Vagina (tissue), 2 donors: ENCODE measurements at regions not wholly inside any gene's neighbourhood (a gene's known extent, or its start where the extent isn't known, plus 50 kb on each side); places are given as distances from the start of the nearest gene placed in this dataset.

ENCODE experiments used
- DNase-seq, 2 donors: peaks; one replicate each; pipeline ENCODE4 v3.0.0-alpha.2; 2017; ENCODE audit errors: extremely low spot score in 2 of 2
- H3K27ac ChIP-seq: fragments of 200-600 bp; sonication (generic); one replicate; pipeline ENCODE4 v1.5.1; 2019
- H3K27me3 ChIP-seq: fragments of 200-600 bp; sonication (generic); one replicate; pipeline ENCODE4 v1.5.1; 2019
- H3K36me3 ChIP-seq, 2 donors: fragments of 200-600 bp; sonication (generic); one replicate each; pipeline ENCODE4 v1.5.1; 2017 to 2019
- H3K4me1 ChIP-seq: fragments of 200-600 bp; sonication (generic); one replicate; pipeline ENCODE4 v1.5.1; 2019
- H3K4me3 ChIP-seq, 2 donors: fragments of 200-600 bp; sonication (generic); 1 replicate in 1 of 2; 2 replicates in 1 of 2; pipeline ENCODE4 v1.5.1; 2016 to 2019
- H3K9me3 ChIP-seq: fragments of 200-600 bp; sonication (generic); one replicate; pipeline ENCODE4 v1.5.1; 2019
- CTCF ChIP-seq, 3 experiments: fragments of 450-650 bp in 2 of 3; fragments of 200-600 bp in 1 of 3; sonication (generic) in 1 of 3; IDR thresholded peaks; one replicate each; pipeline ENCODE4 v1.5.1; 2017 to 2019; ENCODE audit warnings: antibody characterized with exemption in 3 of 3, mild to moderate bottlenecking in 2 of 3, moderate library complexity in 2 of 3
- POLR2A ChIP-seq, 2 donors: fragments of 450-650 bp; IDR thresholded peaks; one replicate each; pipeline ENCODE4 v1.6.1; 2017; ENCODE audit warnings: antibody characterized with exemption in 2 of 2, mild to moderate bottlenecking in 2 of 2, moderate library complexity in 2 of 2
- POLR2AphosphoS5 ChIP-seq, 2 donors: sonication (generic); formaldehyde crosslinking; IDR thresholded peaks; one replicate each; pipeline ENCODE4 v1.9.0; 2017; ENCODE audit warnings: antibody characterized with exemption in 2 of 2, mild to moderate bottlenecking in 2 of 2, low read depth in 1 of 2; ENCODE audit not compliant: insufficient read depth in 1 of 2
- intact Hi-C: fragments of 100-400 bp; cut with DNase I; formaldehyde crosslinking; loops from one replicate; pipeline ENCODE4 v1.15.1; 2023

GRCh38 chr15:96687388-96688107 is 357.0 kb downstream of the NR2F2 start:
- no peak for DNase-seq
- intact Hi-C loops: no loop called here
- H3K4me3 ChIP-seq: no peak overlapping the region
- no peaks in the 10 kb centered on the region for H3K4me1 ChIP-seq
- no peak overlapping the region for H3K27ac ChIP-seq
- no peaks in the 10 kb centered on the region for H3K36me3 ChIP-seq
- no peak for TF ChIP-seq CTCF (IDR thresholded peaks at IDR 0.05)
- no peak for TF ChIP-seq POLR2AphosphoS5 (IDR thresholded peaks at IDR 0.05; ENCODE audit: insufficient read depth in 1 of 2, low read depth in 1 of 2)
- no peak for TF ChIP-seq POLR2A (IDR thresholded peaks at IDR 0.05)
- no peaks in the 10 kb centered on the region for H3K9me3 ChIP-seq
- no peaks in the 10 kb centered on the region for H3K27me3 ChIP-seq

GRCh38 chr15:96690733-96691132 is 360.2 kb downstream of the NR2F2 start:
- no peak overlapping the region for H3K4me3 ChIP-seq
- H3K4me1 ChIP-seq: peaks cover 16% of the 10 kb centered on the region
- intact Hi-C loops: no loop called here
- H3K36me3 ChIP-seq: no peaks in the 10 kb centered on the region
- no peaks in the 10 kb centered on the region for H3K9me3 ChIP-seq
- no peak for DNase-seq
- no peak overlapping the region for H3K27ac ChIP-seq
- no peak for TF ChIP-seq POLR2A (IDR thresholded peaks at IDR 0.05)
- H3K27me3 ChIP-seq: no peaks in the 10 kb centered on the region

GRCh38 chr15:96692826-96693225 is 362.3 kb downstream of the NR2F2 start:
- no peak overlapping the region for H3K27ac ChIP-seq
- H3K9me3 ChIP-seq: no peaks in the 10 kb centered on the region
- DNase-seq: no peak
- H3K36me3 ChIP-seq: no peaks in the 10 kb centered on the region
- TF ChIP-seq POLR2A (IDR thresholded peaks at IDR 0.05) (no peak), POLR2AphosphoS5 (IDR thresholded peaks at IDR 0.05; ENCODE audit: insufficient read depth in 1 of 2, low read depth in 1 of 2) (no peak), CTCF (IDR thresholded peaks at IDR 0.05) (no peak)
- H3K4me1 ChIP-seq: peaks cover 16% of the 10 kb centered on the region
- intact Hi-C loops: no loop called here
- no peaks in the 10 kb centered on the region for H3K27me3 ChIP-seq
- no peak overlapping the region for H3K4me3 ChIP-seq

- Histone ChIP-seq H3K9me3 (no peaks in the 10 kb centered on the region), H3K27me3 (no peaks in the 10 kb centered on the region), H3K4me3 (no peak overlapping the region), H3K4me1 (peaks cover 16% of the 10 kb centered on the region), H3K36me3 (no peaks in the 10 kb centered on the region), H3K27ac (no peak overlapping the region)
- DNase-seq: no peak
- TF ChIP-seq POLR2AphosphoS5 (IDR thresholded peaks at IDR 0.05; ENCODE audit: insufficient read depth in 1 of 2, low read depth in 1 of 2) (no peak), POLR2A (IDR thresholded peaks at IDR 0.05) (no peak), CTCF (IDR thresholded peaks at IDR 0.05) (no peak)
- intact Hi-C loops: no loop called here
These were observed 363.0 kb downstream of the NR2F2 start for GRCh38 chr15:96693515-96693914.

GRCh38 chr15:96693990-96694517 is 363.6 kb downstream of the NR2F2 start:
- TF ChIP-seq POLR2AphosphoS5 (IDR thresholded peaks at IDR 0.05; ENCODE audit: insufficient read depth in 1 of 2, low read depth in 1 of 2) (no peak), CTCF (IDR thresholded peaks at IDR 0.05) (no peak), POLR2A (IDR thresholded peaks at IDR 0.05) (no peak)
- no peaks in the 10 kb centered on the region for H3K9me3 ChIP-seq
- H3K4me3 ChIP-seq: no peak overlapping the region
- DNase-seq: no peak
- intact Hi-C loops: no loop called here
- no peaks in the 10 kb centered on the region for H3K36me3 ChIP-seq
- H3K4me1 ChIP-seq: peaks cover 16% of the 10 kb centered on the region
- no peaks in the 10 kb centered on the region for H3K27me3 ChIP-seq
- no peak overlapping the region for H3K27ac ChIP-seq
